HEK293 (cell line): ENCODE measurements at regions not wholly inside any gene's neighbourhood (a gene's known extent, or its start where the extent isn't known, plus 50 kb on each side); places are given as distances from the start of the nearest gene placed in this dataset.

ENCODE experiments used
- ATF2 ChIP-seq: fragments of 450-650 bp; formaldehyde crosslinking; IDR thresholded peaks from 2 replicates; pipeline ENCODE4 v1.5.1; 2016; ENCODE audit warnings: missing biosample characterization, missing genetic modification characterization, low read depth
- CTCF ChIP-seq: fragments of 450-650 bp; formaldehyde crosslinking; IDR thresholded peaks from 2 replicates; pipeline ENCODE4 v1.5.1; 2016; ENCODE audit warnings: missing biosample characterization, missing genetic modification characterization
- GLI4 ChIP-seq: fragments of 450-650 bp; formaldehyde crosslinking; IDR thresholded peaks from 2 replicates; pipeline ENCODE4 v1.5.1; 2016; ENCODE audit warnings: missing biosample characterization, missing genetic modification characterization
- KLF16 ChIP-seq: fragments of 450-650 bp; formaldehyde crosslinking; IDR thresholded peaks from 2 replicates; pipeline ENCODE4 v1.5.1; 2017; ENCODE audit warnings: missing biosample characterization, missing genetic modification characterization
- PRDM1 ChIP-seq: fragments of 450-650 bp; formaldehyde crosslinking; IDR thresholded peaks from 2 replicates; pipeline ENCODE4; 2016; ENCODE audit warnings: missing biosample characterization, missing genetic modification characterization
- ZBTB49 ChIP-seq: fragments of 450-650 bp; formaldehyde crosslinking; IDR thresholded peaks from 2 replicates; pipeline ENCODE4 v1.5.1; 2016; ENCODE audit warnings: missing biosample characterization, missing genetic modification characterization, low read depth
- ZNF623 ChIP-seq: fragments of 450-650 bp; formaldehyde crosslinking; IDR thresholded peaks from 2 replicates; pipeline ENCODE4 v1.5.1; 2016; ENCODE audit warnings: missing biosample characterization, missing genetic modification characterization
- ZNF624 ChIP-seq: fragments of 450-650 bp; formaldehyde crosslinking; IDR thresholded peaks from 2 replicates; pipeline ENCODE4 v1.5.1; 2017; ENCODE audit warnings: missing biosample characterization, missing genetic modification characterization
- ZNF792 ChIP-seq: fragments of 450-650 bp; formaldehyde crosslinking; IDR thresholded peaks from 2 replicates; pipeline ENCODE4 v1.5.1; 2016; ENCODE audit warnings: missing biosample characterization, missing genetic modification characterization
- TF ChIP-seq, protein P1 (sequence below): fragments of 450-650 bp; formaldehyde crosslinking; IDR thresholded peaks from 2 replicates; pipeline ENCODE4 v1.5.1; 2016; ENCODE audit warnings: missing biosample characterization, missing genetic modification characterization
- TF ChIP-seq, protein P2 (sequence below): fragments of 450-650 bp; formaldehyde crosslinking; IDR thresholded peaks from 2 replicates; pipeline ENCODE4 v1.5.1; 2016; ENCODE audit warnings: missing biosample characterization, missing genetic modification characterization

- TF ChIP-seq GLI4 (tag by site-specific recombination) (no peak), ATF2 (tag by site-specific recombination) (no peak), ZNF624 (no peak), CTCF (tag by site-specific recombination) (no peak), KLF16 (tag by site-specific recombination) (no peak), ZBTB49 (no peak), PRDM1 (no peak), ZNF792 (tag by site-specific recombination) (no peak), ZNF623 (tag by site-specific recombination) (no peak)
- TF ChIP-seq, protein P1, sequence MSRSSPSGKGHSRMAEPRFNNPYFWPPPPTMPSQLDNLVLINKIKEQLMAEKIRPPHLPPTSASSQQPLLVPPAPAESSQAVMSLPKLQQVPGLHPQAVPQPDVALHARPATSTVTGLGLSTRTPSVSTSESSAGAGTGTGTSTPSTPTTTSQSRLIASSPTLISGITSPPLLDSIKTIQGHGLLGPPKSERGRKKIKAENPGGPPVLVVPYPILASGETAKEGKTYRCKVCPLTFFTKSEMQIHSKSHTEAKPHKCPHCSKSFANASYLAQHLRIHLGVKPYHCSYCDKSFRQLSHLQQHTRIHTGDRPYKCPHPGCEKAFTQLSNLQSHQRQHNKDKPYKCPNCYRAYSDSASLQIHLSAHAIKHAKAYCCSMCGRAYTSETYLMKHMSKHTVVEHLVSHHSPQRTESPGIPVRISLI, result no peak
- TF ChIP-seq, protein P2, sequence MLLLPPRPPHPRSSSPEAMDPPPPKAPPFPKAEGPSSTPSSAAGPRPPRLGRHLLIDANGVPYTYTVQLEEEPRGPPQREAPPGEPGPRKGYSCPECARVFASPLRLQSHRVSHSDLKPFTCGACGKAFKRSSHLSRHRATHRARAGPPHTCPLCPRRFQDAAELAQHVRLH (tag by site-specific recombination), result no peak
Measured at GRCh38 chr2:10517351-10518043, 69.4 kb upstream of the ODC1 start.
